SK-N-SH (cell line): ENCODE measurements at regions not wholly inside any gene's neighbourhood (a gene's known extent, or its start where the extent isn't known, plus 50 kb on each side); places are given as distances from the start of the nearest gene placed in this dataset.

Experiments used
- CTCF ChIP-seq: fragments of 200-600 bp; sonication (generic); IDR thresholded peaks from 2 replicates; pipeline ENCODE4 v1.6.1; 2017; ENCODE audit warnings: antibody characterized with exemption, mild to moderate bottlenecking, moderate library complexity
- EP300 ChIP-seq, 2 experiments: IDR thresholded peaks; 2 replicates each; pipeline versions ENCODE4 v1.4.0 to v1.6.1; 2012; ENCODE audit warnings: borderline replicate concordance in 1 of 2, low read depth in 1 of 2, low read length in 1 of 2
- EZH2phosphoT487 ChIP-seq: fragments of 200-600 bp; sonication (generic); IDR thresholded peaks from 2 replicates; pipeline ENCODE4 v1.6.1; 2017; ENCODE audit warnings: low read depth, mixed run types, mild to moderate bottlenecking, antibody characterized with exemption, moderate library complexity, borderline replicate concordance
- JUND ChIP-seq: IDR thresholded peaks from 2 replicates; pipeline ENCODE4 v1.4.0; 2012
- MXI1 ChIP-seq: IDR thresholded peaks from 2 replicates; pipeline ENCODE4 v1.6.1; 2012; ENCODE audit warnings: mild to moderate bottlenecking, low read depth, low read length, improper control_type of control experiment
- REST ChIP-seq: IDR thresholded peaks from 2 replicates; pipeline ENCODE4 v1.6.1; 2012; ENCODE audit warnings: mild to moderate bottlenecking, low read depth, low read length, moderate library complexity
- RFX5 ChIP-seq: IDR thresholded peaks from 2 replicates; pipeline ENCODE4 v1.6.1; 2012; ENCODE audit warnings: mild to moderate bottlenecking, improper control_type of control experiment, low read length
- SMC3 ChIP-seq: IDR thresholded peaks from 2 replicates; pipeline ENCODE4 v1.6.1; 2012; ENCODE audit warnings: low read depth, low read length, improper control_type of control experiment
- TAF1 ChIP-seq: IDR thresholded peaks from 2 replicates; pipeline ENCODE4 v1.6.1; 2012; ENCODE audit warnings: low read depth, mild to moderate bottlenecking, low read length, moderate library complexity, borderline replicate concordance
- TEAD4 ChIP-seq: IDR thresholded peaks from 2 replicates; pipeline ENCODE4 v1.4.0; 2012; ENCODE audit warnings: mild to moderate bottlenecking, borderline replicate concordance; ENCODE audit not compliant: insufficient read depth
- USF2 ChIP-seq: fragments of 150-350 bp; IDR thresholded peaks from 2 replicates; pipeline ENCODE4 v1.6.1; 2017; ENCODE audit warnings: antibody characterized with exemption, low read length, low read depth, borderline replicate concordance

GRCh38 chr2:59456285-59456684, 1097.2 kb downstream of the BCL11A start:
- TF ChIP-seq CTCF (no peak), USF2 (no peak), MXI1 (no peak), TAF1 (no peak), JUND (no peak), EP300 (IDR thresholded peaks at IDR 0.05; ENCODE audit: borderline replicate concordance in 1 of 2, low read depth in 1 of 2, low read length in 1 of 2) (no peak), EZH2phosphoT487 (no peak), REST (no peak), RFX5 (no peak), SMC3 (no peak), TEAD4 (no peak)
